Osteocyte (in vitro differentiated cells): ENCODE measurements at regions not wholly inside any gene's neighbourhood (a gene's known extent, or its start where the extent isn't known, plus 50 kb on each side); places are given as distances from the start of the nearest gene placed in this dataset.
"Not testable (repeated sequence)": the region's sequence is repeated elsewhere in the genome, so short reads cannot be mapped to it uniquely, and the experiment has no call there.

Experiments used
- DNase-seq: peaks from one replicate; pipeline ENCODE4 v3.0.0; 2021; ENCODE audit warnings: mixed read lengths; ENCODE audit not compliant: unreplicated experiment; ENCODE audit errors: extremely low spot score
- H3K27ac Mint-ChIP-seq: one replicate; pipeline ENCODE4 v1.8.0; 2021; ENCODE audit warnings: mild to moderate bottlenecking, mixed read lengths; ENCODE audit not compliant: unreplicated experiment
- H3K27me3 Mint-ChIP-seq: one replicate; pipeline ENCODE4 v1.8.0; 2021; ENCODE audit warnings: mixed read lengths; ENCODE audit not compliant: unreplicated experiment
- H3K36me3 Mint-ChIP-seq: one replicate; pipeline ENCODE4 v1.8.0; 2021; ENCODE audit warnings: mixed read lengths; ENCODE audit not compliant: unreplicated experiment
- H3K4me1 Mint-ChIP-seq: one replicate; pipeline ENCODE4 v1.8.0; 2021; ENCODE audit warnings: mixed read lengths; ENCODE audit not compliant: unreplicated experiment
- H3K4me3 Mint-ChIP-seq: one replicate; pipeline ENCODE4 v1.8.0; 2021; ENCODE audit warnings: mild to moderate bottlenecking, moderate library complexity, mixed read lengths; ENCODE audit not compliant: unreplicated experiment
- H3K9me3 Mint-ChIP-seq: one replicate; pipeline ENCODE4 v1.8.0; 2021; ENCODE audit warnings: mixed read lengths; ENCODE audit not compliant: unreplicated experiment
- CTCF ChIP-seq: fragments of 200-600 bp; sonication (generic); IDR thresholded peaks from 2 replicates; pipeline ENCODE4 v1.5.0; 2021; ENCODE audit warnings: antibody characterized with exemption, mild to moderate bottlenecking, moderate library complexity

- DNase-seq, result no peak
- H3K9me3 Mint-ChIP-seq, result peaks cover 31% of the 10 kb centered on the region
- H3K36me3 Mint-ChIP-seq, result no peaks in the 10 kb centered on the region
- no peak for TF ChIP-seq CTCF
- H3K4me1 Mint-ChIP-seq, result no peaks in the 10 kb centered on the region
- no peaks in the 10 kb centered on the region for H3K27me3 Mint-ChIP-seq
- no peak overlapping the region for H3K27ac Mint-ChIP-seq
- no peak overlapping the region for H3K4me3 Mint-ChIP-seq
Observed at GRCh38 chr12:33757701-33758100, 264.6 kb upstream of the ALG10 start.

DNA sequence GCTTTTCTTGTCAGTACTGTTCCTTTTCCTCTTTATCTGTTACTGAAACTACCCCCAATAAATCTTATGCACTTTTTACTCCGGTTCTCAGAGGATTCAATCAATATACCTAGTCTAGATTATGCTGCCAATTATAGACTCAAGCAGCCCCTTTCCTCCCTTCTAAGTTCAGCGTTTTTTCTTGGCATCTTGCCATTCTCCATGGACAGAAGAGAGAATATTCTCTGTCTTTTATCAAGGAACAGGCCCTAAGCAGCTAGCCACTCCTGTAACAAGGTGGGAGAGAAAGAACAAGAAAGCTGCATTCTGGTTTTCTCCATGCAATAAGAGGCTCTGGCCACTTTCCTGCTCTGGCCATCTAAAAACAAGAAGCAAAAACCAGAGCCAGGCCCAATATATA lies 263.0 kb upstream of the ALG10 start:
- no peak for DNase-seq
- no peaks in the 10 kb centered on the region for H3K36me3 Mint-ChIP-seq
- peaks cover 32% of the 10 kb centered on the region for H3K9me3 Mint-ChIP-seq
- no peak overlapping the region for H3K27ac Mint-ChIP-seq
- H3K27me3 Mint-ChIP-seq, result no peaks in the 10 kb centered on the region
- no peak overlapping the region for H3K4me3 Mint-ChIP-seq
- no peaks in the 10 kb centered on the region for H3K4me1 Mint-ChIP-seq
- no peak for TF ChIP-seq CTCF

DNA sequence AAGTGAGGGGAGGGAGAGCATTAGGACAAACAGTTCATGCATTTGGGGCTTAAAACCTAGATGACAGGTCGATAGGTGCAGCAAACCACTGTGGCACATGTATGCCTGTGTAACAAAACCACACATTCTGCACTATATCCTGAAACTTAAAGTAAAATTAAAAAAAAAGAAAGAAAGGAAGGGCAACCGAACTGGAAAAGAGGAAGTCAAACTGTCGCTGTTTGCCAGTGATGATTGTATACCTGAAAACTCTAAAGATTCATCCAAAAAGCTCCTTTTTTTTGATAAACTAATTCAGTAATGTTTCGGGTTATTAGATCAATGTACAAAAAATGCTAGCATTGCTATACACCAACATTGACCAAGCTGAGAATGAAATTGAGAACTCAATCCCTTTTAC lies 259.0 kb upstream of the ALG10 start:
- H3K27ac Mint-ChIP-seq, result no peak overlapping the region
- H3K27me3 Mint-ChIP-seq, result no peaks in the 10 kb centered on the region
- H3K9me3 Mint-ChIP-seq, result peaks cover 46% of the 10 kb centered on the region
- TF ChIP-seq CTCF, result no peak
- H3K4me3 Mint-ChIP-seq, result no peak overlapping the region
- no peak for DNase-seq
- no peaks in the 10 kb centered on the region for H3K36me3 Mint-ChIP-seq
- no peaks in the 10 kb centered on the region for H3K4me1 Mint-ChIP-seq

- Mint-ChIP-seq H3K4me1 (no peaks in the 10 kb centered on the region), H3K36me3 (no peaks in the 10 kb centered on the region), H3K27ac (no peak overlapping the region), H3K9me3 (peaks cover 55% of the 10 kb centered on the region), H3K4me3 (no peak overlapping the region), H3K27me3 (no peaks in the 10 kb centered on the region)
- TF ChIP-seq CTCF, result no peak
- DNase-seq, result no peak
Observed at GRCh38 chr12:33770652-33771051, 251.6 kb upstream of the ALG10 start.

DNA sequence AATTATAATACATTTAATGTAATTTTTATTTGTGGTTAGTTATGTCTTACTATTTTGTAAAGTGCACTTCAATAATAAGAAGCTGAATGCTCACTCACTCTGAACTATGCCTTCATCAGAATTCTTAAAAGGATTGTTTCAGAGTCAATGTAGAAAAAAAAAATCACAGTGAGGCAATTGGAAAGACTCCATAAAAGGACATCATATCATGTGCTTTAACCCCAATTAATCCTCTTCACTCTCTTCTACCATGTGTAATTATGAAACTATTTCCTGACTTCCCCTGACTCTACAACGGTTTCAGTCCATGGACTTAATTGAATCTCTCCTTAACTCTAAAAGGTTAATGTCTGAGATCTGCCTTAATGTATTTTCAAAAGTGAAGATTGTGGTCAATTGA lies 250.4 kb upstream of the ALG10 start:
- H3K4me3 Mint-ChIP-seq, result no peak overlapping the region
- no peaks in the 10 kb centered on the region for H3K4me1 Mint-ChIP-seq
- H3K27ac Mint-ChIP-seq, result no peak overlapping the region

DNA sequence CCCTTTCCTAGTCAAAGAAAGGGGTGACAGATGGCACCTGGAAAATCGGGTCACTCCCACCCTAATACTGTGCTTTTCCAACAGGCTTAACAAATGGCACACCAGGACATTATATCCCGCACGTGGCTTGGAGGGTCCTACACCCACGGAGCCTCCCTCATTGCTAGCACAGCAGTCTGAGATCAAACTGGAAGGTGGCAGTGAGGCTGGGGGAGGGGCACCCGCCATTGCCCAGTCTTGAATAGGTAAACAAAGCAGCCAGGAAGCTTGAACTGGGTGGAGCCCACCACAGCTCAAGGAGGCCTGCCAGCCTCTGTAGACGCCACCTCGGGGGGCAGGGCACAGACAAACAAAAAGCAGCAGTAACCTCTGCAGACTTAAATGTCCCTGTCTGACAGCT lies 249.2 kb upstream of the ALG10 start:
- not testable (repeated sequence) for H3K27ac Mint-ChIP-seq, DNase-seq, H3K27me3 Mint-ChIP-seq, H3K36me3 Mint-ChIP-seq, H3K4me3 Mint-ChIP-seq, H3K4me1 Mint-ChIP-seq
- H3K9me3 Mint-ChIP-seq, result peaks cover 47% of the 10 kb centered on the region

More for the DNA sequence above, 250.4 kb upstream of the ALG10 start:
- Mint-ChIP-seq H3K36me3 (no peaks in the 10 kb centered on the region), H3K9me3 (peaks cover 52% of the 10 kb centered on the region), H3K27me3 (no peaks in the 10 kb centered on the region)
- DNase-seq, result no peak
- no peak for TF ChIP-seq CTCF
